ENCODE measurements at regions not wholly inside any gene's neighbourhood (a gene's known extent, or its start where the extent isn't known, plus 50 kb on each side); places are given as distances from the start of the nearest gene placed in this dataset.

DNA sequence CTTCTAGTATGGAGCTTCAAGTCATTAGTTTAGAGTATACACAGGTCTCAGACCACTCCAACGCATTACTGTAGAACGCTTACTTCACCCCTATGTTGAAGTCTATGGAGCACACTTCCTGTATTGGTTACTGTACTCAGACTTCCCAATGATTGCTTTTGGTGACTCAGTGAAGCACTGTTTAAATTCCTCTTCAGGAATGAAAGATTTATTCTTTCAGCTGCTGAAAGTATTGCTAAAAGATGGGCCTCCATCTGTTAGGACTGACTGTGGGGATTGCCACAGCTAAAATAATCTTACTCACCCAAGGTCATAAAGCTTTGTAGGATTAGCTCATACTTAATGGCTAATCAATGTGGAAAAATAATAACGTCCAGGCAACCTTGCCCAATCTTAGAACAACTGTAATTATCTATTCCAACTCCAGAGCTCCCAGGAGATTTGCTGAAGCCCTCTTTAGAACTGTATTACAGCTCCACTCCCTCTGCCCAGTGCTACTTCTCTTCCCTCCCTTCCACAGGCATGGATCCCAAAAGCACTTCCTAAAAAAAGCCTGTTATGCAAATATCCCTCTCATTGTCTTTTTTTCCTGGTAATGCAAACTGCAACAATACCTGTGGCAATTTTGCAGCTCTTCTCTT lies 281.9 kb upstream of the HS3ST1 start:
- TF ChIP-seq EZH2 (IDR thresholded peaks at IDR 0.05; ENCODE audit: borderline replicate concordance, low read length) (no peak), CTCF (conservative IDR thresholded peaks at IDR 0.05 in 1 of 2, IDR thresholded peaks at IDR 0.05 in 1 of 2; ENCODE audit: extremely low read depth in 1 of 2, insufficient read depth in 1 of 2, low read depth in 1 of 2, low read length in 2 of 2) (no peak)
